SK-N-SH treated with all-trans-retinoic acid at 6 μM for 48 hours (cell line): ENCODE measurements at regions not wholly inside any gene's neighbourhood (a gene's known extent, or its start where the extent isn't known, plus 50 kb on each side); places are given as distances from the start of the nearest gene placed in this dataset.
"Not testable (repeated sequence)": the region's sequence is repeated elsewhere in the genome, so short reads cannot be mapped to it uniquely, and the experiment has no call there.

ENCODE experiments used
- CSDC2 ChIP-seq: fragments of 250-450 bp; sonication (Bioruptor Pico); IDR thresholded peaks from 2 replicates; pipeline ENCODE4 v1.5.0; 2020; ENCODE audit warnings: mild to moderate bottlenecking, moderate library complexity
- ISL1 ChIP-seq: fragments of 250-450 bp; sonication (Bioruptor Pico); IDR thresholded peaks from 2 replicates; pipeline ENCODE4 v2.1.2; 2022; ENCODE audit warnings: mild to moderate bottlenecking, moderate library complexity
- RARB ChIP-seq: fragments of 250-450 bp; sonication (Bioruptor Pico); IDR thresholded peaks from 2 replicates; pipeline ENCODE4 v1.8.0; 2021; ENCODE audit warnings: mild to moderate bottlenecking, moderate library complexity
- SNAI2 ChIP-seq: fragments of 250-450 bp; sonication (Bioruptor Pico); IDR thresholded peaks from 2 replicates; pipeline ENCODE4 v1.5.0; 2020; ENCODE audit warnings: mild to moderate bottlenecking, moderate library complexity
- ZFP3 ChIP-seq: fragments of 250-450 bp; sonication (Bioruptor Pico); IDR thresholded peaks from 2 replicates; pipeline ENCODE4 v1.5.0; 2020; ENCODE audit warnings: mild to moderate bottlenecking, moderate library complexity
- ZFP30 ChIP-seq: fragments of 450-650 bp; formaldehyde crosslinking; IDR thresholded peaks from 2 replicates; pipeline ENCODE4 v1.5.0; 2022; ENCODE audit warnings: mild to moderate bottlenecking, moderate library complexity
- ZNF70 ChIP-seq: fragments of 450-650 bp; formaldehyde crosslinking; IDR thresholded peaks from 2 replicates; pipeline ENCODE4 v1.5.0; 2020; ENCODE audit warnings: mild to moderate bottlenecking, moderate library complexity
- TF ChIP-seq, protein P1 (sequence below): fragments of 250-450 bp; sonication (Bioruptor Pico); IDR thresholded peaks from 2 replicates; pipeline ENCODE4 v1.8.0; 2020; ENCODE audit warnings: mild to moderate bottlenecking, moderate library complexity, borderline replicate concordance

GRCh38 chr15:37427393-37427792, 327.0 kb upstream of the MEIS2 start:
- TF ChIP-seq, protein P1, sequence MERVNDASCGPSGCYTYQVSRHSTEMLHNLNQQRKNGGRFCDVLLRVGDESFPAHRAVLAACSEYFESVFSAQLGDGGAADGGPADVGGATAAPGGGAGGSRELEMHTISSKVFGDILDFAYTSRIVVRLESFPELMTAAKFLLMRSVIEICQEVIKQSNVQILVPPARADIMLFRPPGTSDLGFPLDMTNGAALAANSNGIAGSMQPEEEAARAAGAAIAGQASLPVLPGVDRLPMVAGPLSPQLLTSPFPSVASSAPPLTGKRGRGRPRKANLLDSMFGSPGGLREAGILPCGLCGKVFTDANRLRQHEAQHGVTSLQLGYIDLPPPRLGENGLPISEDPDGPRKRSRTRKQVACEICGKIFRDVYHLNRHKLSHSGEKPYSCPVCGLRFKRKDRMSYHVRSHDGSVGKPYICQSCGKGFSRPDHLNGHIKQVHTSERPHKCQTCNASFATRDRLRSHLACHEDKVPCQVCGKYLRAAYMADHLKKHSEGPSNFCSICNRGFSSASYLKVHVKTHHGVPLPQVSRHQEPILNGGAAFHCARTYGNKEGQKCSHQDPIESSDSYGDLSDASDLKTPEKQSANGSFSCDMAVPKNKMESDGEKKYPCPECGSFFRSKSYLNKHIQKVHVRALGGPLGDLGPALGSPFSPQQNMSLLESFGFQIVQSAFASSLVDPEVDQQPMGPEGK (CRISPR knock-in tag) = not testable (repeated sequence)
- not testable (repeated sequence) for TF ChIP-seq ZNF70 (CRISPR knock-in tag); RARB (CRISPR knock-in tag); ZFP30; ISL1; ZFP3 (CRISPR knock-in tag); SNAI2; CSDC2 (CRISPR knock-in tag)
